Fibroblast of lung (primary cell): ENCODE measurements at regions not wholly inside any gene's neighbourhood (a gene's known extent, or its start where the extent isn't known, plus 50 kb on each side); places are given as distances from the start of the nearest gene placed in this dataset.
A peak's percentile ranks its signal among the peaks of the same experiment; 100 is the strongest.

Source experiments
- DNase-seq, 2 donors: peaks; one replicate each; pipeline versions ENCODE4 v3.0.0 to v3.0.0-alpha.2; 2010; ENCODE audit warnings: low read depth in 2 of 2
- H2AFZ ChIP-seq: 2 replicates; pipeline ENCODE4 v1.5.1; 2012; ENCODE audit warnings: low read length, control low read depth, inconsistent platforms
- H3K27ac ChIP-seq: 2 replicates; pipeline ENCODE4 v1.5.1; 2011; ENCODE audit warnings: low read length, control low read depth; ENCODE audit not compliant: insufficient read depth
- H3K27me3 ChIP-seq: 2 replicates; pipeline ENCODE4 v1.5.1; 2011; ENCODE audit warnings: mild to moderate bottlenecking, low read length; ENCODE audit not compliant: control insufficient read depth, insufficient read depth
- H3K36me3 ChIP-seq: 2 replicates; pipeline ENCODE4 v1.5.1; 2011; ENCODE audit warnings: low read length; ENCODE audit not compliant: control insufficient read depth, insufficient read depth
- H3K4me1 ChIP-seq: 2 replicates; pipeline ENCODE4 v1.5.1; 2011; ENCODE audit warnings: low read length; ENCODE audit not compliant: control insufficient read depth, insufficient read depth; ENCODE audit errors: extremely low read depth
- H3K4me2 ChIP-seq: 2 replicates; pipeline ENCODE4 v1.5.1; 2011; ENCODE audit warnings: low read length, control low read depth; ENCODE audit not compliant: insufficient read depth; ENCODE audit errors: extremely low read depth
- H3K4me3 ChIP-seq, 4 experiments: fragments of 200-600 bp in 1 of 4; sonication (generic) in 1 of 4; replicated peaks in 1 of 4; 2 replicates each; pipeline ENCODE4 v1.5.1; 2011 to 2016; ENCODE audit warnings: low read length in 4 of 4, low read depth in 3 of 4, mild to moderate bottlenecking in 3 of 4, control low read depth in 2 of 4, inconsistent platforms in 1 of 4, mixed read lengths in 1 of 4; ENCODE audit not compliant: insufficient read depth in 1 of 4; ENCODE audit errors: control extremely low read depth in 1 of 4
- H3K79me2 ChIP-seq: 2 replicates; pipeline ENCODE4 v1.5.1; 2012; ENCODE audit warnings: mild to moderate bottlenecking, low read length, inconsistent platforms; ENCODE audit not compliant: control insufficient read depth, insufficient read depth
- H3K9ac ChIP-seq: 2 replicates; pipeline ENCODE4 v1.5.1; 2011; ENCODE audit warnings: mild to moderate bottlenecking, low read length, control low read depth; ENCODE audit not compliant: insufficient read depth
- H3K9me3 ChIP-seq: 2 replicates; pipeline ENCODE4 v1.5.1; 2012; ENCODE audit warnings: low read depth, low read length; ENCODE audit not compliant: control insufficient read depth, insufficient read depth
- H4K20me1 ChIP-seq: 2 replicates; pipeline ENCODE4 v1.5.1; 2011; ENCODE audit warnings: low read length; ENCODE audit not compliant: control insufficient read depth, insufficient read depth; ENCODE audit errors: extremely low read depth
- CTCF ChIP-seq, 2 donors: IDR thresholded peaks in 1 of 2; conservative IDR thresholded peaks in 1 of 2; 1 replicate in 1 of 2; 2 replicates in 1 of 2; pipeline ENCODE4 v1.5.1; 2011 to 2012; ENCODE audit warnings: low read length in 2 of 2, control low read depth in 1 of 2, inconsistent platforms in 1 of 2, low read depth in 1 of 2, mild to moderate bottlenecking in 1 of 2
- EZH2 ChIP-seq: IDR thresholded peaks from 2 replicates; pipeline ENCODE4 v1.5.1; 2012; ENCODE audit warnings: low read length, control low read depth, mild to moderate bottlenecking; ENCODE audit errors: missing control alignments

GRCh38 chr20:53735536-53736050 lies 142.0 kb upstream of the ZNF217 start:
- Histone ChIP-seq H3K4me3 (no peak overlapping the region), H3K27ac (no peak overlapping the region), H3K4me1 (peaks cover 22% of the 10 kb centered on the region)

GRCh38 chr20:53734006-53734688 lies 140.5 kb upstream of the ZNF217 start:
- H3K36me3 ChIP-seq, result no peaks in the 10 kb centered on the region
- TF ChIP-seq EZH2 (no peak), CTCF (conservative IDR thresholded peaks at IDR 0.05 in 1 of 2, IDR thresholded peaks at IDR 0.05 in 1 of 2; ENCODE audit: low read depth in 1 of 2, low read length in 2 of 2) (no peak)
- H3K79me2 ChIP-seq, result no peaks in the 10 kb centered on the region
- H3K9ac ChIP-seq, result no peak overlapping the region
- H3K4me1 ChIP-seq, result peaks cover 16% of the 10 kb centered on the region
- no peaks in the 10 kb centered on the region for H3K9me3 ChIP-seq
- no peak overlapping the region for H3K4me2 ChIP-seq
- H2AFZ ChIP-seq, result no peak overlapping the region
- no peak overlapping the region for H3K4me3 ChIP-seq
- H4K20me1 ChIP-seq, result no peaks in the 10 kb centered on the region
- no peaks in the 10 kb centered on the region for H3K27me3 ChIP-seq
- peak in 1 of 2 donors; percentile 27 for DNase-seq
- H3K27ac ChIP-seq, result no peak overlapping the region

More at GRCh38 chr20:53735536-53736050, 142.0 kb upstream of the ZNF217 start:
- TF ChIP-seq EZH2 (no peak), CTCF (conservative IDR thresholded peaks at IDR 0.05 in 1 of 2, IDR thresholded peaks at IDR 0.05 in 1 of 2; ENCODE audit: low read depth in 1 of 2, low read length in 2 of 2) (no peak)
- H3K27me3 ChIP-seq, result no peaks in the 10 kb centered on the region
- DNase-seq, result peak; percentile 70 to 99
- no peaks in the 10 kb centered on the region for H3K79me2 ChIP-seq
- H3K36me3 ChIP-seq, result no peaks in the 10 kb centered on the region
- no peaks in the 10 kb centered on the region for H4K20me1 ChIP-seq
- no peak overlapping the region for H3K9ac ChIP-seq
- no peak overlapping the region for H3K4me2 ChIP-seq
- H2AFZ ChIP-seq, result no peak overlapping the region
- H3K9me3 ChIP-seq, result no peaks in the 10 kb centered on the region

- no peak for TF ChIP-seq EZH2
- no peak for TF ChIP-seq CTCF (conservative IDR thresholded peaks at IDR 0.05 in 1 of 2, IDR thresholded peaks at IDR 0.05 in 1 of 2; ENCODE audit: low read depth in 1 of 2, low read length in 2 of 2)
- Histone ChIP-seq H2AFZ (no peak overlapping the region), H3K9ac (no peak overlapping the region), H3K79me2 (no peaks in the 10 kb centered on the region), H4K20me1 (no peaks in the 10 kb centered on the region), H3K4me1 (peaks cover 8% of the 10 kb centered on the region), H3K4me2 (no peak overlapping the region), H3K36me3 (no peaks in the 10 kb centered on the region), H3K9me3 (no peaks in the 10 kb centered on the region), H3K27me3 (no peaks in the 10 kb centered on the region), H3K4me3 (no peak overlapping the region), H3K27ac (no peak overlapping the region)
- DNase-seq, result no peak
Observed at GRCh38 chr20:53731595-53731994, 138.0 kb upstream of the ZNF217 start.
